Renal cortex interstitium (tissue), 11 donors: ENCODE measurements at regions not wholly inside any gene's neighbourhood (a gene's known extent, or its start where the extent isn't known, plus 50 kb on each side); places are given as distances from the start of the nearest gene placed in this dataset.
A peak's percentile ranks its signal among the peaks of the same experiment; 100 is the strongest.

Experiments
- DNase-seq, 11 donors: peaks; one replicate each; pipeline ENCODE4 v3.0.0-alpha.2; 2013; ENCODE audit warnings: low read depth in 9 of 11, low spot score in 4 of 11; ENCODE audit errors: extremely low read depth in 1 of 11

DNA sequence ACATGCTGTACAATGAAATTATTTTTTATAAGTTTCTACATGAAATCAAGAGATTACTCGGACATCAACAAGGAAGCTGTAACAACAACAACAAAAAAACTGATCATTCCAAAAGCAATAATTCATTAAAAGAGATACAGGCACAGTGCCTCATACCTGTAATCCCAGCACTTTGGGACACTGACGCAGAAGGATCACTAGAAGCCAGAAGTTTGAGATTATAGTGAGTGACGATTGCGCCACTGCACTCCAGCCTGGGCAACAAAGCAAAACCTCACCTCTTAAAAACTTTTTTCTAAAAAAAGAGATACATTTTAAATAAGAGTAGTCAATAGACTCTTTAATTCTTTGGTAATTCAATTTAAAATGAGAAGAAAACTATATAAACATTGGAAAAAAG is 364.3 kb downstream of the TNS1 start:
- no peak for DNase-seq

- no peak for DNase-seq
Measured at GRCh38 chr2:217638031-217638430, 364.8 kb downstream of the TNS1 start.

DNA sequence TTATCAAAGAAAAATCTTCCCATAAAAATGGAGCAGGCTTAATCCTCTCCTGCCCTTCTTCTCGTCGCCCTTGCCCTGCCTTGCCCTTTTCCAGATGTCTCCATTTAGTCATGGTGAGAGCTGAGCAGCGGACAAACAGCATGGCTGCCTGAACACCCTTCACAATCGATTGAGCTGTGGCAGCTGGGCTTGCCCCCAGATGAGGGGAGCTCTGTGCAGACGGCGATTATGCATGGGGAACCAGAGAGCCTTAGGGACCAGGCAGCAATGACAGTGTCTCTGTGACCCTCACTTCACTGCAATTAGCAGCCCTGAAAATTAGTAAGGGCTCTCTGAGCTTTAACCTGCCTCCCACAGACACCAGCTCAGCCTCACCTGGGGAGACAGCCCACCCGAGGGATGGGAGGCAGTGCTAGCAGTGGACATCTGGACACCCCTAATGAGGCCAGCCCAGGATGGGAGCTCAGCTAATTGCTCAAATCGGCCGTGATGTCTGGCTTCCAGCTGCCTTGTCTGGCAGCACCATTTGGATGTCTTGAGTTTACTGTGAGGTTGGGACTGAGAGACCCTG is 365.7 kb downstream of the TNS1 start:
- DNase-seq, result no peak

DNA sequence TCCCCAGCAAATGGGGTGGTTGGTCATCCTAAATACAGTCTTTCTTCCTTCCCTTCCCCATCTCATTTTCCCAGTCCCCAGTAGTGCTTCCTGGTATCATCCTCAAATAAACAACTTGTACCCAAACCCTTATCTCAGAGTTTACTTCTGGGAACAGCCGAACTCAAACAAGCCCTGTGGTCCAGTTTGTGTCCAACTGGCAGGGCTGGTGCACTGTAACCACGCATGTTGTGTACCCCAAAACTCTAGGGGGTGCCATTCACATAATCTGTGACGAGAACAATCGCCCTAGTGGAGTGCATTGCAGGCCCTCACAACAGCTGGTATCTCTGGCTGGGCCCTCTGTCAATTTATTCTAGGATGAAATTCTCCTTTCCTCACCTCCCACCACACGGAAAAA is 366.2 kb downstream of the TNS1 start:
- DNase-seq, result no peak

- DNase-seq, result no peak
Measured at GRCh38 chr2:217634871-217635270, 367.9 kb downstream of the TNS1 start.

DNA sequence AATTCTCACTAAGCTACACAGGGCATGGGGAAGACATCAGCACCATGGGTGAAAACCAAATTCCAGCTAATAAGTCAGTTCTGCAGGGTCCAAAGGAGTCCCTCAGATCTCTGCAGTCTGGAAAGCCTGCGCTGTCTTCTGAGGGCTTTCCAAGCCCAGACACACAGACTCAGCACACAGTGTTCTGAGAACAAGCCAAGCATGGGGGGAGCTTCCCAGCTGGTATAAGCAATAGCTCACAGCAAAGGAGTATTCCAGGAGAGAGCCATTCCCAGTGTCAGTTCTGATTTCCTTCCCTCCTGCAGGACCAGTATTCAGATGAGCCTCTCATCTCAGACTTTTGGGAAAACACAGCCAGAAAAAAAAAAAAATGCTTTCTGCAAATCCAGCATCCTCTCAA is 370.8 kb downstream of the TNS1 start:
- no peak for DNase-seq

GRCh38 chr2:217631115-217631514 is 371.7 kb downstream of the TNS1 start:
- peak in 1 of 11 donors; percentile 40 for DNase-seq

DNA sequence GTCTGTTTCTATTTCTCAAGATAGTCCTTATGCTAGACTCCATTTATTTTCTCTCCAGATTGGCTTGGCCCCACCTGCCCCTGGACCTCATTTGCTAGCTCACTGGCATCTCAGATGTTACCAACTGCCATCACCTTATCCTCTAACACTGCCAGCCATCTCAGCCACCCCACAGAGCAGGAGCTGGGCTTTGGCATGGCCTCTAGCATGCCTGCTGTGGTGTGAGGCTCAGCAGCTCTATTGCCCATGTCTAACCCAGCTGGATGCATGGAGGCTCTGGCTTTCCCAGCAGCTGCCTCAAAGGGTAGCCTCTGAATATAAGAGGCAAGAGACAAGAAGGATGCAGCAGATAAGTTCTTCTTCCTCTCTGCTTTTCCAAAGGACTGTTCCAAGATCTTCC is 373.4 kb downstream of the TNS1 start:
- DNase-seq, result no peak

DNA sequence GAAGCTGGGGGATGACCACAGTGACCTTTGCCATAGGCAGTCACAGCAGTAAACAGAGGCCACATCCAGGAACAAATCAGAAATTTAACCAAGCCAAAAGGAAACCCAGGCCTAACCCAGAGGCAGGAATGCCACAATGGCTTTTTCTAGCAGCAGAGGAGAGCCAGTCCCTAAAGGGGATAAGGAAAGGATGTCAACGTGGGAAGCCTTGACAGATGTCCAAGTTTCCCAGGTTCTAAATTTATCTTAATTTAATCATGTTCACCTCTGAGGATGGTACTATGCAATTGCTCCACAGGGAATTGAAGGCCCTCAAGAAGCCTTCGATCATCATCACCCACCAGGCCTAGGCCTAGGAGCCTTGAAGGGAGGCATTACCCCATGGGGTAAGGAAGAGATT is 374.7 kb downstream of the TNS1 start:
- DNase-seq, result no peak

- DNase-seq, result no peak
Measured at GRCh38 chr2:217626926-217627325, 375.9 kb downstream of the TNS1 start.

- peak in 6 of 11 donors; percentile 29 to 79 (median 53) for DNase-seq
Measured at GRCh38 chr2:217625557-217626169, 377.1 kb downstream of the TNS1 start.

DNA sequence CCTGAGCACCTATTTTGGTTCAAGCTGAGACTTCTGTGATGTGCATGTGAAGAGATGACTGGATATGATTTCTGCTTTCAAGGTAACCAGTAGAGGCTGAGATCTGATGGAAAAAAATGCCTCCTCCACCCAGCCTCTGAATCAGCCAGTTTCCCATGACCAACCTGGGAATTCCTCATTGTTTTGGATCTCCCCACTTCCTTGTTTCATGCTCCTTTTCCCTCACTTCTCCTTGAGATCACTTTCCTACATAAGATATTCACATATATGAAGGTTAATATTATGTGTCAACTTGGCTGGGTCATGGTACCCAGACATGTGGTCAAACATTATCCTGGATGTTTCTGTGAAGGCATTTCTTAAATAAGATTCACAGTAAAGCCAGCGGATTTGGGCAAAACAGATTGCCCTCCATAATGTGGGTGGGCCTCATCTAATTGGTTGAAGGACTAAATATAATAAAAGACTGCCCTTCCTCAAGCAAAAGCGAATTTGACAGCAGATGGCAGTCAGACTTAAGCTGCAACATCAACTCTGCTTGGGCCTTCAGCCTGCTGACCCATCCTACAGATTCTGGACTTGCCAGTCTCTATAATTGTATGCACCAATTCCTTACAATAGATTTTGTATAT is 379.4 kb downstream of the TNS1 start:
- no peak for DNase-seq

- DNase-seq, result peak; percentile 50 to 89 (median 71)
Measured at GRCh38 chr2:217622205-217623060, 380.4 kb downstream of the TNS1 start.

GRCh38 chr2:217621391-217621801 is 381.4 kb downstream of the TNS1 start:
- no peak for DNase-seq

DNA sequence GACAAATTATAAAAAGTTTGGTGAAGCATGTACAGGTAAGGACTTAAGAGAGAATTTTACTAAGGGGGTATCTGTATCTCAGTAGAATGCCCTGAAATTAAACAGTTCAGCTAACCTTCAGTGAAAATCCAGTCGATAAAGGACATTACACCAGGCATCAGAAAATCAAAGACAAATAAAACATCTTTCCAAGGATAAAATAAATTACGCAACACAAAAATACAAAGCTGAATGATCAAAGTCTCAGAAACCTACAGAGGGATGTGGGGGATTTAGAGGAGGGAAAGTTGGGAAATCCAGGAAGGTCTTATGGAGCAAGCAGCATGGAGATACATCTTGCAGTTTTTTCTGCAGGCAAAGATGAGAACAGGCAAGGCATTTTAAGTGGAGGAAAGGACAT is 384.1 kb downstream of the TNS1 start:
- DNase-seq, result no peak

- peak in 1 of 11 donors; percentile 71 for DNase-seq
Measured at GRCh38 chr2:217617616-217618022, 385.2 kb downstream of the TNS1 start.

DNA sequence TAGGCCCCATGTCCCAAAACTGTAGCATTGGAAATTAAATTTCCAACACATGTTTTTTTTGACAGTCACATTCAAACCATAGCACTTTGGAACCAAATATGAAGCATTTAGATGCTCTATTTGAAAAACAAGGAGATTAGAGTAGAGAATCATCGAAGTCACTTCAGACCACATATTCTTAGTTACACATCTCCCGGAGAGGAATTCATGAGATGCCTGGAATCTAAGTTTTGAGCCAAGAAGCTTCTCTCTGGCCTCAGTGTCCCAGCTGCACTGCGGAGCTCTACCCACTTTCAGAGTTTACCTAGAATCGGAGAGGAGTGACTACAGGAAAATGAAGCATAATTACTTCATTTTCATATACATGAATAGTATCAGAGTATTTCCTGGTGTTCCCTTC is 385.9 kb downstream of the TNS1 start:
- DNase-seq, result no peak

DNA sequence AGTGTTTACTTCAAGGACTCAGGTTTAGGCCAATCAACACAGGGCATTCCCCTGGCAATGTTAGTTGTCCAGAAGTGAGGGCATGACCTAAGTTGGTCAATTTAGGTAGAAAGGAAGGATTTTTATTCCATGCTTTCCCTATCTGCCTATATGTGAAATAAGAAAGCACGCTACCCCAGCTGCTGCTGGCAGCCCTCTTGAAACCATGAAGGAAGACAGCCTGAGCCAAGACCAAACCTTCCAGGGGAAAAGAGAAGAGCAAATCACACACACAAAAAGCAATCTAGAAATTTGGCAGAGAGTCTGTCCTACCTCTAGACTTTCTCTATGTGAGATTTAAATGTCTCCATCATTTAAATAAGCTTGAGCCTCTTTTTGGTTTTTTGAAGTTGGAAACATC is 387.6 kb downstream of the TNS1 start:
- DNase-seq, result no peak

- DNase-seq, result no peak
Measured at GRCh38 chr2:217614498-217614897, 388.3 kb downstream of the TNS1 start.

DNA sequence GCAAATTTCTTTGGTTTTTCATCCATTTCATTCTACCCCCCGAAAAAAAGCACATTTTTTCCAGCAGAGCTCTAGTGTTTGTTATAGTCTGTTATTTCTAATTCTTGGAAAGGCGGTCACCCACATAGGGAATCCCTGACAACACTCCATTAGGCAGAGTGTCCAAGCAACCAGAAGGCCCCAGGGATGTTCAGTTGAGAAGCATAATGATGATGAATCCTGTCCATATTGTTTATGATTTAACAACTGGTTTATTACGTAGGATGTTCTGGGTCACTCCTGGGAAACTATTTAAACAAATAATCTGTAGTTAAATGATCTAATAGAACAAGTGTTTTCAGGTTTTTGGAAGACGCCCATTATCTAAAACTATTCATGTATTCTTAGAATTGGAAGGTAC is 388.7 kb downstream of the TNS1 start:
- DNase-seq, result no peak
